ENCODE measurements at regions not wholly inside any gene's neighbourhood (a gene's known extent, or its start where the extent isn't known, plus 50 kb on each side); places are given as distances from the start of the nearest gene placed in this dataset.
"Not testable (repeated sequence)": the region's sequence is repeated elsewhere in the genome, so short reads cannot be mapped to it uniquely, and the experiment has no call there.

DNA sequence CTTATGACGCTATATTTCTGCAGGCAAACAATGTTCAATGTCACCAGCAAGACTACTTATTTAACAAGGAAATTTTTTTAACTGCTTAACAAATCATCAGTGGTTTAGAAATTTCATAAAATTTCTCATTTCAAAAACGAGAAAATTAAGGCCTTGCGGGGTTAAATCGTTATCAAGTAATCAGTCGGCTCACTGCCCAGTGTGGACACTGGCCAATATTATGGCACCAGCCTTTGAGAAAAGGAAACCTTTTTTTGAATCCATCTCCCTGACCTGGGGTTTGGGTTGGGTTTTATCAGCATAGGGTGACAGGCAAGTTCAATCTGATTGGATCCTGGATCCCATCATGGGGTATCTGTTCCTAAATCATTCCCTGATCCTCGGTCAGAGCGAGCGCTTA is 461.2 kb downstream of the SETD4 start:
- DNase-seq: no peak

DNA sequence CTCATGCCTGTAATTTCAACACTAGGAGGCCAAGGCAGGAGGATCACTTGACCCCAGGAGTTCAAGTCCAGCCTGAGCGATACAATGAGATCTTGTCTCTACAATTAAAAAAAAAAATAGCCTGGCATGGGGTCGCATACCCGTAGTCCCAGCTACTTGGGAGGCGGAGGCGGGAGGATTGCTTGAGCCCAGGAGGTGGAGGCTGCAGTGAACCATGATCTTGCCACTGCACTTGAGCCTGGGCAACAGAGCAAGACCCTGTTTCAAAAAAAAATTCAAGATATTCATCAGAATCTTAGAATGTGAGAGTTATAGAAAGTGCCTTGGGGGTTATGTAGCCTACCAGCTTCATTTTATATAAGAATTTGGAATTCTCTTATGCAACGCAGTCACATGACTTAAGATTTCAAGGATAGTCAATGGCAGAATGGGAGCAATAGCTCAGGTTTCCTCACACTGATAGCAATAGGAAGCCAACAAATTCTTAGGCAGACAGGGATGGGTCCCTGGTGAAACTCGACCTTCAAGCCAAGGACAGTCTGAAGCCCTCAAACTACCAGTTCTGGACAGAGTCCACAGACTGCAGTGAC is 462.5 kb downstream of the SETD4 start:
- no peak for DNase-seq

DNA sequence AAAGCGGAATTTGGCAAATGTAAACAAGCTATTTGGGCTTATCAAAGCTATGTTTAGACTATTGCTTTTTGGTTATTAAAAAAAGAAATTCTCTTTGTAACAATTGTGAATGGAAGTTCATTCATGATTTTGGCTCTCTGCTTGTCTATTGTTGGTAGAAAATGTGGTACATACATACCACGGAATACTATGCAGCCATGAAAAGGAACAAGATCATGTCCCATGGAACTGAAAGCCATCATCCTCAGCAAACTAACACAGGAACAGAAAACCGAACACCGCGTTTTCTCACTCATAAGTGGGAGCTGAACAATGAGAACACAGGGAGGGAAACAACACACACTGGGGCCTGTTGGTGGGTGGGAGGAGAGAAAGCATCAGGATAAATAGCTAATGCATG is 465.4 kb downstream of the SETD4 start:
- DNase-seq: no peak

DNA sequence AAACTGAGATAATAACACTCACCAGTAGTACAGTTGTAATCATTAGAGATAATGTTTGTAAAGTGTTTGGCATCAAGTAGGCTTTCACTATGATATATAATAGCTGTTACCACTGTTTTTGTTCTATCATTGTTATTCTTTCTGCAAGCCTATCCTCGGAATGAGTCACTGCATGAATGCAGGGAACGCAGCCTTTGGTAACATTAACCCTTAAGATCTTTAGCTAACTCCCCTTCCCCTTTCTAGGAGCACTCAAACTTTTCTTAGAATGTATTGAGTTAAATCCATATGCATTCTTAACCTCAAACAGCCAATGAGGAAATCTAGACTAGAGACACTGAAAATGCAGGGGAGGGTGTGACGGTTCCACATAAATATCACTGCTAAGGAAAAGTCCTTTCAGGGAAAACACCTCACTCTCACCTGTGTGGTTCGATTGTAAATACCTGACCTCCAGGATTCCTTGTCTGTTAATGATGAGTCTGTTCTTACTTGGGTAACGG is 467.3 kb downstream of the SETD4 start:
- no peak for DNase-seq

DNA sequence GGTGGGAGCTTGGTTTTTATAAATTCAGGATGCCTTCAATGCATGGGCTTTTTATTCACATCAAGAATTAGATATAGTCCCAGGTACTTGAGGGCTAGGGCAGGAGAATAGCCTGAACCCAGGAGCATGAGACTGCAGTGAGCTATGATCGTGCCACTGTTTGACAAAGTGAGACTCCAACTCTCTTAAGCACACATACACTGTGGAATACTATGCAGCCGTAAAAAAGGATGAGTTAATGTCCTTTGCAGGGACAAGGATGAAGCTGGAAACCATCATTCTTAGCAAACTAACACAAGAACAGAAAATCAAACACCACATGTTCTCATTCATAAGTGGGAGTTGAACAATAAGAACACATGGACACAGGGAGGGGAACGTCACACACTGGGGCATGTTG is 470.0 kb downstream of the SETD4 start:
- DNase-seq: not testable (repeated sequence)

DNA sequence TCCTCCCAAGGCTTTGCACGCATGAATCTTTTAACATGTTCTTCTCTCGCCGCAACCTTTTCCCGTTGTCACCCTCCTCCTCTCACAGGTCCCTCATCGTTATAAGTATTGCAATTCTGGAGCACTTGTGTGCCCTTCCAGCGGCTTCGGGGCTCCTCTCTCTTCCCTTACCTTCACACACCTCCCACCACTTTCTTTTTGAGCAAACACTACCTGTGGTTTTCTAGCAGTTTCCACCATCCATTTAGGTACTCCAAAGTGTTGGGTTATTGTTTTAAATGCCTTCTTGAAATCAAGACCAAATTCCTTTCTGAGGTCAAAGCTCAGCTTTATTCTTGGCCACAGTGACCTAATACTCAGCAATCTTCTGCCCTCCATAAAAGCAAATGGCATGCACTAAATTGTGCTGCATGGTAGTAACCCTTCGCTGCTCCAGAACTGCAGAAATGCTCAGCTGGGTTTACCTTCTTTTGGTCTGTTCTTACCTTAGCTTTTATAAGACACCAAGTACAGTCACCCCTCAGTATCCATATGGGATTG is 472.4 kb downstream of the SETD4 start:
- DNase-seq: no peak

DNA sequence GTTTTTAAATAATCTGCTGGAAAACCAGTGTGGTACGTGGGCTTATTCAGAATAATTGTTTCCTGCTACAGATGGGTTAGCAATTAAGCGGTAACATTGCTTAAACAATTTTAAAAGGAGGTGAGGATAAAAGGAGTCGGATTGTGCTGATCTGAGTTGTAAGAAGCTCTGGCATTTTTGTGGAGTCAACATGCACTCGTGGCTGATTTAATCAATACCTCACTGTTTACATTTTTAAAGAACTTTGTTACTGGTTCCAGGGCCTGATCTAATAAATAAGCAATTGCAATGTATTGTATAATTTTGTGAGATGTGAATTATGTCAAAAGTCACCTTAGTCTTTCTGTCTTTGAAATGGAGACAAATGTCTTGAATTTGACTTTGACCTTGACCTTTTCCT is 474.0 kb downstream of the SETD4 start:
- no peak for DNase-seq

DNA sequence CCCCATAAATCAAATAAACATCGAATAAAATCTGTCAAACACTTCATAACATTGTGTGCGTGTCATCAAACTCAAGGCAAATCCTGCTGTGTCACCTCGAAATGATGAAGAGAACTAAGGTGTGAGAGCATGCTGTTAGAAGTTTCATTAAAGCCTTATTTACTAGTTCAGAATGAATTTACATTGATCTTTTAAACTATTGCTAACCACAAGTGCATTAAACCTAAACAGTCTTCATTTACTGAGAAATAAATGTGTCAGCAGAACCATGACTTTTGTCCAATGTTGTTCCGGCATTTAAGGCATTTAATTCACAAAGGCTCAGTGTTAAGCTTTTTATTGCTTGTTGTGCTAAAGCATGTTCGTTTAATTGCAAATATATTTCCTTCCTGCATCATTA is 474.4 kb downstream of the SETD4 start:
- DNase-seq: no peak

DNA sequence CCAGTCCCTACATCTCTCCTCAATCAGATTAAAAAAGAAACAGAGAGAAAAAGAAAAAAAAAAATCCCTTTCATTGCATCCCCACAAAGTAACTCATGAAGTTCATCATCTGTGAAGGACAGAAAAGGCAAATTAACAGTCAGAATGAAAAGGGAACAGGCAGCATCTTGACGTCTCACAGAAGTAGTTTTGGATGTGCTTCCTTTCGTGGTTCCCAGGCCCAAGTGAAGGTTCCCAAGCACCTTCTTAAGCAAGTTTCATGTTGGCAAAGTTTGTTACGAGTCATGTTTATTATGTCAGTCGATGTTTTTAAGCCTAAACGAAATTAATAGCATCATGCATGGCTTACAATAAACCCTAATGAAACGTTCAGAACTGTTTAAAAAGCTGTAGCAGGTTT is 475.2 kb downstream of the SETD4 start:
- DNase-seq: no peak

DNA sequence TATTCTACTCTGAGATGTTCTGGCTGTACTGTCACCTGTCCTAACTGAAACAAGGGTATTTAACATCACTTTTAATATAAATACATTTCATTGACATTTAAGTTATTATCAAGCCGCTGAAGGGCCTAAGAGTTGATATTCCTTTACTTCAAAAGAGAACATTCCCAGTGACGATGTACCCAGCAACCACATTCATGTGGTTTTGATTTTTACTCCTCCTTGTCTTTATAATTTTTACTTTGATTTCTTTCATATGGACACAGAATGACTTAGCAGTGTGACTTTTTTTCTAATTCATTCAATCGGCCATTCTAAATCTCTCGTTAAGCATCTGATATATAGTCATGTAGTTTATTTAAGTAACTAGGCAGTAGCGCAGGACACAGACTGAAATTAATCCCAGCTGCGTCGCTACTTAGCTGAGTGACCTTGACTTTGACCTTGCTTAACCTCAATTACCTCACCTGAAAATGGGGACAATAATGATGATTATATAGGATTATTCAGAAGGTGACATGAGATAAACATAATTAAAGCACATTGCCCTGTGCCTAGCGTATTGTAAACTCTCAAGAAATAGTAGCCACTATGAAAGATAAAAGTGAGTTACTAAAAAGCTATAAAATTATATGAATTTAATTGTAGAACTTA is 476.6 kb downstream of the SETD4 start:
- DNase-seq: no peak

DNA sequence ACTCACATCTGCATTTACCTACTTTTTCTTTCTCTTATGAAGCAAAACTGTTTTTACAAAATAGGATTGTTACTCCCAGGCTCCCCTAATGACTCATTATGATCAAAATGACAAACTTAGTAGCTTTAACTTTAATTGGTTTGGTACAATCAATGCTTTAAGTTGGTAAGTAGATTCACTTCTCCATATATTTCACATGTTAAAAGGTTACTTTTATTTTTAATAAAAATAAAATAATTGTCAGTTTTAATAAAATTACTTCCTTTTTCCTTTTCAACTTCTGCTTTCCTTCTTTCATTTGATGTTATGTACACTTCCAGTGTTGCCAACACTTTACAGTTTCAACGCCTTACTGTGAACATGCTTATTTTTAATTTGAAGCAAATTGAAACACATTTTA is 477.6 kb downstream of the SETD4 start:
- DNase-seq: no peak

DNA sequence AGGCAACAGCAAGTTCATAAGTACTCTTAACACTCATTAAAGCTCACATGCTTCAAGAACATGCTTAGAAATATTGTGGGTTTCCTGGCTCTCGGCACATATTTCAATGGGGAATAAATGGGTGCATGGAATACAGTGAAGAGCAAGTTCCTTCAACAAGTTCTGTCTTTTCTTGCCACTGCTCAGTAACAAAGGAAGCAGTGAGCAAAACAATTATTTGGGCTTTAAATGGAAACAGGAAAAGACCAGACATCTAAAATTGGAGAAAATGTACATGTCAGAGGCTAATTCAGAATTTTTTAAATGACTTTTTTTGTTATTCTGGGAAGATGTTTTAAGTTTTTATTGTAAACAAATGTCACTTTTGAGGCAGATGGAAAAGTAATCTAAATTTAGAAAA is 478.7 kb downstream of the SETD4 start:
- DNase-seq: no peak

DNA sequence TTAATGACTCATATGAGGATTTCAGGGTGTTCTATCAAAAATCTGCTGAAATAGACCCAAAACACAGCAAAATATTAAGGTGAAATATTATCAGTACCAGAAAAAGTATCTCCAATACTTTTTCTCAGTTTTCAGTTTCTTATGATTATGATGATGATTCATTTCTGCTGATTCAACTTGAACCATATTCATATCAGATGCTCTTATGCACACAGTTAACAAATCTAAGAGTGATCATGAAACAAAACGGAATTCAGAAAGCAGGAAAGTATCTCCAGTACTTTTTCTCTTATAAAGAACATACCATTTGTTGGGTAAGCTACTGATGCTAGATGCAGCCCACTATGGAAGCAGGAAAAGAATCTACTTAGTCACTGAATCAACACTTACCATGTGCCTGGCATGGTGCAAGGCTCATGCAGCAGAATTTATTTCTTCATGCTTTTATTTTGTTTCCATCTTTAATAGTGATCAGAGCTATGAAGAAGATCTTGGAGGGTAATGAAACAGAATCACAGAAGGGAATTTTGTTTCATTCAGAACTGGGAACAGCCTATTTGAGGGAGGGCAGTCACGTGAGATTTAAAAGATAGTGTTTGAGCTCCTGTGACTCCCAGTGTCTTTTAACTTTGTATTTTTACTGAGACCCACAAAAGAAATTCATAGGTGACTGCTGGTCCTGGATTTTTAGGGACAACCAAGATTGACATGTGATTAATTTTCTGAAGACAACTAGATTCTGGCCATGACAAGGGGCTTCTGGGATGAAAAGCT is 480.6 kb downstream of the SETD4 start:
- DNase-seq: no peak

DNA sequence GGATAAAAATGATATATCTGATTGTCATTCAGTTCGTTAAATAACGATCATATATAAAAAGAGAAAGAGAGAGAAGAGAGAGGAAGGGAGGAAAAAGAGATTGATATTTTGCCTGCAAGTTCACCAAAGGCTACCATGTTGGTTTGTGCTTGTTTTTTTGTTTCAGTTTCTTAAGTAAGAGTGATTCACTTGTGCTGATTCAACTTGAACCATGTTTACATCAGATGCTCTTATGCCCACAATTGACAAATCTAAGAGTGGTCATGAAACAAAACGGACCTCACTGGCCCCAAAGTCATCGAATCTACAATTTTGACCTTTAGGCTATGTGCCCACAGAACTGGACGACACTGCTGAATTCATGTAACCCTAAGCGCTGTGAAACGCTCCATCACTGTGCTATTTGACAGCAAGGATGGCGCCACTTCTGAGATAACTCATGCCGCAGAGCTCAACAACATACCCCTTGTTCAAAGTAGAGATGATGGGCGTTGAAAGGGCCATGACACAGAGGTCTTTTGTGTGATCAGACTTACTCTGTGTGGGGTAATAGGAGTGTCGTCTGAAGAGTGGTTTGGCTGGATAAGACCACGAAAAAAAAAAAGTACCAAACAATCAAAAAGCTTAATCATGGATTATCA is 481.4 kb downstream of the SETD4 start:
- DNase-seq: no peak

DNA sequence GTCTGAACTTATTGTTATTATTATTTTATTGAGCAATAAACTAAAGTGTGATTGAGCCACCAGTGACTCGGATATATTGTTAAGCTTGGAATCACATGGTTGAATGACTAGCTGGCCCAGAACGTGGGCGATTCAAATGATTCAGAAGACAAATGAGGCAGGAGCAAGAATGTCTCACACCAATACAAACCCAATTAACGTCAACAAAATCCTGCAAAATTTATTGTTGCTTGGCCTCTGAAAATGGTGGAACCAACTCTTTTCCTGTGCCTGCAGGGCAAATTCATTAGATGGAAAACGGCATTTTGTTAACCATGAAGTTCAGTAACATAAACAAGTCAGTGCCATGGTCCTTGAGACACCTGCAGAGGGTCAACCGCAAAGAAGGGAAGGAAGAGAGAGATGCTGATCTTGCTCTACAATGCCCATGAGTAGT is 482.0 kb downstream of the SETD4 start:
- DNase-seq: no peak

DNA sequence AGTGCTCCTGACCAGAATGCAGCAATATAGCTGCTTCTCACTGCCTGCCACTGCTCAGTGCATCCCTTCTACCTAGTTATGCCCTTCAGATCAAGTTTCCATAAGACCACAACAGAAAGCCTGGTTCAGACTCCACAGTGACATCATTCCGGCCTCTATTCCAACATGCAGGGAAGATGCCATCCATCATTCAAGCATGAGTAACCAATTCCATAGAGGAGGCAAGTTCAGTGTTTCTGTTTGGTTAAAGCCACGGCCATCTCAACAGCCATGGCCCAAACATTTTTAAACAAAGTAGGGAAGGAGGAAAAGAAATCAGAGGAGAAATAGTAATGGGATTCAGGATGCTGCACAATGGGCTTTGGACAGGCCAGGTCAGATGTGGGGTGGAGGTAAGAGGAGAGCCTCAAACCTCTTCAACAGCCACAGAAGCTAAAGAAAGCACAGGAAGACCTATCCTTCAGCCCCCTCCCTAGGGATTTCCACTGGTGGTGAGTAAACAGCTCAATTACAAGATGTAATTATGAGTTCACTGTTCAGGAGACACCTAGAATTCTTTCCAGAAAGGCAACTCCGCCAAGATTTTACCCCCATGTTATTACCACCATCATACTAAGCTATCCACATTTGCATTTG is 484.9 kb downstream of the SETD4 start:
- no peak for DNase-seq

DNA sequence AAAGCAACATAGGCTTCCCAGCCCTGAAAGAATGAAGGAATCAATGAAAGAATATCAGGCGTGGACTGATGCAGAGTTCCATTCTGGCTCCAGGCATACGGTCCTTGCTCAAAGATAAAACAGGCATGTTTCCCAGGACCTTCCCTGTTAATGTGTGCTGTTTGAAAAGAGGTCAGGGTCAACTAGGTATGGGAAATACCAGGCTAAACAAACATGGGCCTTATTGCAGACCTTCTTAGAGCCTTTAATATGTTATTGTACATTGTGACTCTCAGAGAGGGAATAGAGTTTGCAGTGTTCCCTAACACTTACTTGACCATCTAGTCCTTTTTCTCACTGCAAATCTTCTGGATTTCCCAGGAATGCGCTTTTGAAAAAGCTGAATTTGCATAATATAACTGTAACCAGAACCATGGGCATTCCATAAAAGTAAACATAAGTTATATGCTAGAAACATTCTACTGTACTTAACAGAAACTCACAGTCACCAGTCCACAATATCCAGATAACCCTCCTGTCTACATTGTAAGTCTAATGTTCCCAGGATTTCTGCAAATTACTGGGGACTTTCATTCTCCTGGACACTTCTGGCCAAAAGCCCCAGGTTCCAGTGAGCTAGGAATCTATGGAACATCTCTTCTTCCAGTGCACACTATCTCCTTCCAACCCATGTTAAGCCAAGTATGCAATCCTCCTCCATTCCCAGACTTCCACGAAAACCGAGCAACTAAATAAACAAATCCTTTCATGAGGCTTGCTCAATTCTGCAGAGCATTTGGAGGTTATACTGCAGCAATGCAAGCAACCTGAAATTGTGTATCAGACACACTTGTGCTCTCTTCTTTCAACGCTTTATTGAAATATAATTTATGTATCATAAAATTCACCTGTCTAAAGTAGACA is 486.6 kb downstream of the SETD4 start:
- no peak for DNase-seq

DNA sequence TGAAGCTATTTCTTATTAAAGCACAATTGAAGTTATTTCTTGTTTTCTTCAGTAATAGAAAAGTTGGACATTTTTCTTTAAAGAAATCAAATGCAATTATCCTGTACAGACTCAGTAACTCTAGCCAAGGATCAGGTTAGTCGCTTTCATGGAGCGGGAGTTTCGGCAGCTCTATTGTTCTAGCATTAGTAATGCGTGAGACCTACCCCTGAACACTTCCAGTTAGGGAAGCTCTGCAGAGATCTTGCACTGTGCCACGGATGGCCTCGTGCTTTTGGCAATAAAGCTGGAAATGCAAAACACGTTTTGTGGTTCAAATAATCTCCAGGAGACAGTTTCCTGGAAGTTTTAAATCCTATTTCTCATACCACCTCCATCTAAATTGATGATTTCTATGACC is 488.4 kb downstream of the SETD4 start:
- DNase-seq: no peak

DNA sequence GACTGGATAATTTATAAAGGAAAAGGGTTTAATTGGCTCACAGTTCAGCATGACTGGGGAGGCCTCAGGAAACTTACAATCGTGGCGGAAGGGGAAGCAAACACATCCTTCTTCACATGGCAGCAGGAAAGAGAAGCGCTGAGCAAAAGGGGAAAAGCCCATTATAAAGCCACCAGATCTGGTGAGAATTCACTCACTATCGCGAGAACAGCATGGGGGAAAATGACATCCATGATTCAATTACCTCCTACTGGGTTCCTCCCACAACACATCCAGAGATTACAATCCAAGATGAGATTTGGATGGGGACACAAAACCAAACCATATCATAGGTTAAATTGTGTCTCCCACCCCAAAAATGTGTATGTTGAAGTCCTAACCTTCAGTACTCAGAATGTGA is 491.7 kb downstream of the SETD4 start:
- no peak for DNase-seq

DNA sequence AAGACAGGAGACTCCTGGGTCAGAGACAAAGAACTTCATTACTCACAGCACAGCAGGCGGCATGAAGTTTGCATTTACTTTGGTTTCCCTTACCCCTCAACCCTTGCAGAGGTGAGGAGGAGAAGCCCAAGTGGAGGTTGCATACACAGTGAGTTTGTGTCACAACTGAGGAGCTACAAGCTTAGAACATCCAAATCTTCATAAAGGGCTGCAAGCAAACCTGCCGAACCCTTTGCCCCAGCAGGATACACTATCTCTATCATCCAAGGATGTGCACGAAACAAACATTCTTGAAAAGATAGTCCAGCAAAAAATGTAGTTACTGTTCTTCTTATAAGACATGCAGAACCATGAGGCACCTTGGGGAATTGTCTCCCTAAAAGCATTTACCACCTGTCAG is 493.5 kb downstream of the SETD4 start:
- DNase-seq: no peak

DNA sequence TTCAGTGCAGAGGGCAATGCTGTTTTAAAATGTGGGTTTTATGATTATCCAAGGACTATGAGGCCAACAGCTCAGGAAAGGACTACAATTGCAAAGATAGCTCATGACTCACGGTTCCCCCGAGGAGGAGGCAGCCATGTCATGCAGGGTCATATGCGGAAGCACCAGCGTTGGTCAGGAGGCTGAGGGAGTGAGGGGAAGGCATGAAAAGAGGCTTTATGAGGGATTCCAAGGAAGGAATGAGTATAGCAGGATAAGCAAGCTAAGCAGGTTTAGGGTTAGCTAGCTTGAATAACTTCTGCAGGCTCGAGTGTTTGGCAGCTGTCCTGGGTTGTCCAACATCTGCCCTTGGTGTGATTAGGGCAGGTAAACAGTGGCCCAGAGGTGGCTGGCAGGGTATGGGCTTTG is 495.1 kb downstream of the SETD4 start:
- no peak for DNase-seq
